Esophagus mucosa (tissue), 1 donor: ENCODE measurements at regions not wholly inside any gene's neighbourhood (a gene's known extent, or its start where the extent isn't known, plus 50 kb on each side); places are given as distances from the start of the nearest gene placed in this dataset.

ENCODE experiments used
- ATAC-seq: fragments of 200-7000 bp; cut with Tn5 transposase; one replicate; pipeline ENCODE4 v1.9.1; 2020
- donor health status: DM: yes; HTN: yes; CAD: no.

GRCh38 chr1:30328401-30329262, 394.8 kb downstream of the MATN1 start:
- ATAC-seq: no peak

- no peak for ATAC-seq
Measured at GRCh38 chr1:30328100-30328370, 395.4 kb downstream of the MATN1 start.

GRCh38 chr1:30327370-30328099, 395.9 kb downstream of the MATN1 start:
- no peak for ATAC-seq

- no peak for ATAC-seq
Measured at GRCh38 chr1:30325999-30326398, 397.4 kb downstream of the MATN1 start.

DNA sequence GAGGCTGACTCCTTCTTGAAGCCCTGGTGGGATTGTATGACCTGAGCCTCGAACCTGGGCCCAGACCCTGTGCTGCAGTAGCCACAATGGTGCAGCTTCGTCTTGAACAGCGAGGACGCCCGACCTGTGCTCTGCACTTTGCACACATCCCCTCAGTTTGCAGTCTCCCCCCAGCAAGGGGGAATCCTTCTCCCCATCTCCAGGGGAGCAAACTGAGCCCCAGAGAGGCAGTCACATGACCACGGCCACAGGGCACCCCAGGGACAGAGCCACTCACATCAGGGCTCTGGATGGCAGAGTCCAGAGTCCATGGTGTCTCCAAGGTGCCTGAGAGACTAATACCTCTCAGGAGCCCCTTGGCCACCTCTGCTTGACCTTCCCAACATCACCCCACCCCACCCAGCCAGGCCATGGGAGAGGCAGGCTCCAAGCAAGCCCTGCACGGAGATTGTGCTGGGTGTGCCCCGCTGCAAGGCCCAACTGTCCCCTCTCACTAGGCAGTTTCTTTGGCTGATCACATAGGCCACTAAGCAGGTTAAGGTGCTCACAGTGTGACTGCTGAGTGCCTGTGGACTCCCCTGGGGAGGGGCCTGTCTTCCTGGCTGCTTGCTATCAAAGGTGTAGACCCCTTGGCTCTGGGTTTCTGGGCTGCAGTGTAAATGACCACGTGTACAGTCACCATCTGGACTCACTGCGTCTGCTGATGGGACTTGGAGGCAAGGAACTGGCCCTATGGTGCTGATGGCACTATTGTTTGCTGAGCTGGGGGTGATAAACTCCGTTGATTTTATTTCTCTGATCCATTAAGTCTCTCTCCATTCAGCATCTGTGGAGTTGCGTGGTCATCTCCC, 398.1 kb downstream of the MATN1 start:
- no peak for ATAC-seq

- no peak for ATAC-seq
Measured at GRCh38 chr1:30324251-30325084, 398.9 kb downstream of the MATN1 start.

DNA sequence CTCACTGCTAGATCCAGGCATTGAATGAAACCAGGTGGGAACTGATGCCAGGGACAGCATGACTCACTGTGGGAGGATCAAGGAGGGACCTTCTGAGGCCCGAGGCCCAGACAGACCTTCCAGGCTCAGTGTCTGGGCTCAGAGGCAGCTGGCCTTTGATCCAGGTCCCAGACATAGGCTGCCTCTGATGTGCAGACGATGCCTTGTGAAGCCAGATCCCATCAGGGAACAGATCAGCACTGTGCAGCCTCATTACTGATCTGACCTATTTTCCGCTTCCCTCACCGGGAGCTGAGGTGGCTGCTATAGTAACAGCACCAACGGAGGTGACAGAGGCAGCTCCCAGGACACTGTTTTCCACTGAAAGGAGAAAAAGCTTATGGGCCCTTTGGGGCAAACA, 399.5 kb downstream of the MATN1 start:
- ATAC-seq: no peak

DNA sequence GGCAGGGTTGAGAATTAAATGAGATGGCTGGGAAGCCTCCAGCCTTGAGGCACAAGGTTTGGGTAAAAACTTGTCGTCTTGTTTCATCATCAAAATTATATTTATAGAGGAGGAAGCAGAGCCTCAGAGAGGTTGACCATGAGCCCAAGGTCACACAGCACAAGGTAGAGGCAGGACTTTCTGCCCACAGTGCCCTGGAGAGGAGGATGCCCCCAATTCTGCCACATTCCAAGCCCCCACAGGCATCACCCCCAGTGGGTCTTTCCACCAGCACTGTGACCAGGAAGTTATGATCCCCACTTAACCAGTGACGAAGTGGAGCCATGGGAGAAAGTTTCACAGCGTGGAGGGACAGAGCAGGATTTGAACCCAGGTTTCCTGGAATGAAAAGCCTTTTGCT, 400.0 kb downstream of the MATN1 start:
- no peak for ATAC-seq

DNA sequence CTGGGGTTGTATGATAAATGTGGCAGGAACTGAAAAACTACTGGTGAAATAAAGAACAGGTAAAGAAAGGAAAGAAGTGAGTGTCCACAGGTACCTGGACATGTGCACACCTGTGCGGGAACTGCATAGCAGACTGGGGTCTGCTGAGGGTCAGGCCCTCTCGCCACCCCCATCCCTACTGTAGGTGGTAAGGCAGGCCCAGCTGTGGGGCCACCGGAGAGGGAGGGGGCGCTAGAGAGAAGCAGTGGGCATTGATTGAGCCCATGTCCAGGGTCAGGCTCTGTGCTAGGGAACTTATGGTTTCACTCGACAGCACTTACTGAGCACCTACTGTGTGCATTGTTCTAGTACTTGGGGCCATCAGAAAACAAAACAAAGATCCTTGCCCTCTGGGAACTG, 400.5 kb downstream of the MATN1 start:
- no peak for ATAC-seq

- ATAC-seq: no peak
Measured at GRCh38 chr1:30321996-30322858, 401.2 kb downstream of the MATN1 start.

DNA sequence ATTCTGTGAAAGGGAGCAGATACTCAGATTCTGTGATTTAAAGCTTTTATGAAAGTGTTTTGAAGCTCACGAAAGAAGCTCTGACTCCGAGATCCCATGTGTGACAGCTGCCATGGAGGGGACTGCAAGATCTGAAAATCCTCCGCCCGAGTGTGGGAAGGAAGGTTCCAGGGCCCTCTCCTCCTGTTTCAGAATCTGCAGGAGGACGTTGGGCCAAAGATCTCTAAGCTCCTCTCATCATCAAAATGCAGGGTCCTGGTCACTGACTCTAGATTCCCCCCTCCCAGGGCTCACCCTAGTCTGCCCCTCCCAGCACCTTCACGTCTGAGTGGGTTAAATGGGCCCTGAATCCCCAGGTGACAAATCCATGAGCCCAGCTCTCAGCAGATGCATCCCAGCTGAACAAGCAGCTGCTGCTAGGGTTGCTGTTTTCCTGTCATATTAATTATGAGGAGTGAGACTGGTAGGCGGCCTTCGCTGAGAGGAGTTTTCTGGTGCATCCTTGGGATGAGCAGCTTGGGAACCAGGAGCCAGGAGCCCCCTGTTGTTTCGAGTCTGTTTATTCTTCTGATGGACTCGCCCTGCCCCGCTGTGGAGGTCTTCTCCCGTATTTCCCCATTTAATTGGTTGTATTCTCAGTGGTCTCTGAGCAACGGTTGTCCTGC, 402.0 kb downstream of the MATN1 start:
- no peak for ATAC-seq

- no peak for ATAC-seq
Measured at GRCh38 chr1:30320581-30320890, 402.8 kb downstream of the MATN1 start.

- ATAC-seq: no peak
Measured at GRCh38 chr1:30319765-30320580, 403.4 kb downstream of the MATN1 start.

- ATAC-seq: no peak
Measured at GRCh38 chr1:30318864-30319718, 404.3 kb downstream of the MATN1 start.

DNA sequence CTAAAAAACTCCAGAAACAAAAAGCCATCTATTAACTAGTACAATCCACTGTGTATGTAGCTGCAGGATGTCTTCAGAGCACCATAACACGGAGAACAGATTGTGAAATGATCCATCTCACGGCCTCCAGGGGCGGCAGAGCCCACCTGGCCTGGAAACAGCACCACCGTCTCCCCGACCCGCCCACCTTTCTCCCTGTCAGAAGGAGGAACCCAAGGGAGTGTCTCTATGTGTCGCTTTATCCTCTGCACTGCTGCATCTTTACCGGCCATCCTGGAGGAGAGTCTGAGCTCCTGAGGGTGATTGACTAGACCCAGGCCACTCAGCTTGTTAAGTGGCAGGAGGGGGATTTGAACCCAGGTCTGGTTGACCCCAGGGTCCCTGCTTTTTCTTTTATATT, 405.0 kb downstream of the MATN1 start:
- no peak for ATAC-seq

DNA sequence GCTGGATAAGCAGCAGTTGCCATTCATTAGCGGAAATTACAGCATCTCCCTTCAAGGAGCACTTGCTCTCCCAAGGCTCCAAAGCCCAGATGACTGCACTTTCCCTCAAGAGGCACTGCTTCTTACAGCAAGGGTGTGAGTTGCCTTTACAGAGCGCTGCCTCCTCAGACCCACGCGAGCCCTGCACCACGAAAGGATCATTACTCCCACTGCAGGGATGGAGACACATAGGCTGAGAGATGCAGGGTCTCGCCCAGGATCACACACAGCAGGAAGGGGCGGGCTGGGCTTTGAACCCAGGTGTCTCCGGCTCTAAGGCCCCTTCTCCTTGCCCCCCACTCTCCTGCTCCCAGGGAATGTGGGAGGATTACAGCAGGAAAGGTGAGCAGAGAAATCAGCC, 405.5 kb downstream of the MATN1 start:
- ATAC-seq: no peak

DNA sequence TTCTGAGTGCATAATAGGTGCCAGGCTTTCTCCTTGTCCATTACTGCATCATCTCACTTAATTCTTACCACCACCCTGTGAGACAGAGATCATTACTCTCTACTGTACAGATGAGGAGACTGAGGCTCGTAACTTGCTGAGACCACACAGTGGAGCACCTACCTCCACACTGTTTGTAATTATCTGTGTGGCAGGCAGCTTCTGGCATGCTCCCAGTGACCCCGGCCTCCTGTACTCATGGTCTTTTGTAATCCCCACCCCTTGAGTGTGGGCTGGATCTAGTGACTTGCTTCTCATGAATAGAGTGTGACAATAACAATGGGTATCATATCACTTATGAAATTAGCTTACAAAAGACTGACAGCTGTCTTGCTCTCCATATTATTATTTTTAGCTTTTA, 407.3 kb downstream of the MATN1 start:
- no peak for ATAC-seq

GRCh38 chr1:30315185-30315960, 408.0 kb downstream of the MATN1 start:
- no peak for ATAC-seq
